IMR-90 (cell line): ENCODE measurements at regions not wholly inside any gene's neighbourhood (a gene's known extent, or its start where the extent isn't known, plus 50 kb on each side); places are given as distances from the start of the nearest gene placed in this dataset.
A peak's percentile ranks its signal among the peaks of the same experiment; 100 is the strongest.

ENCODE experiments used
- ATAC-seq: fragments of 200-7000 bp; cut with Tn5 transposase; 2 replicates; pipeline ENCODE4 v1.9.1; 2020; ENCODE audit warnings: low read depth, mild to moderate bottlenecking, moderate library complexity
- BruUV-seq: library from RNA; stranded (reverse); fragments of 400-500 nt; replicated peaks from 2 replicates; lab custom pipeline; 2021; lab: Mats Ljungman, UMichigan
- CTCF ChIA-PET: fragments of 300-600 bp; formaldehyde crosslinking; extraction: SDS; loops from one replicate; lab custom pipeline; 2021; ENCODE audit warnings: antibody characterized with exemption; lab: Yijun Ruan, JAX
- POLR2A ChIA-PET: fragments of 300-600 bp; sonication (Branson Sonifier 250); formaldehyde crosslinking; loops from one replicate; lab custom pipeline; 2022; ENCODE audit warnings: antibody characterized with exemption; ENCODE audit not compliant: unreplicated experiment; lab: Charles Lee
- DNase-seq: peaks from one replicate; pipeline ENCODE4 v3.0.0; 2013
- H2AFZ ChIP-seq: replicated peaks from 2 replicates; pipeline ENCODE3; 2013; ENCODE audit warnings: low read length, mild to moderate bottlenecking; ENCODE audit not compliant: poor library complexity
- H2AK5ac ChIP-seq: 2 replicates; pipeline ENCODE4 v1.6.1; 2013; ENCODE audit warnings: low read depth, low read length, inconsistent platforms
- H2AK9ac ChIP-seq: replicated peaks from 2 replicates; pipeline ENCODE3; 2013; ENCODE audit warnings: mild to moderate bottlenecking, low read depth, low read length, moderate library complexity; ENCODE audit not compliant: poor library complexity
- H2BK120ac ChIP-seq: 2 replicates; pipeline ENCODE4 v1.6.1; 2013; ENCODE audit warnings: low read depth, low read length, inconsistent platforms
- H2BK15ac ChIP-seq: 3 replicates; pipeline ENCODE4 v1.6.1; 2013; ENCODE audit warnings: low read depth, low read length, inconsistent platforms
- H2BK20ac ChIP-seq: 2 replicates; pipeline ENCODE4 v1.6.1; 2013; ENCODE audit warnings: low read depth, mild to moderate bottlenecking, inconsistent platforms, low read length, moderate library complexity
- H2BK5ac ChIP-seq: 2 replicates; pipeline ENCODE4 v1.6.1; 2013; ENCODE audit warnings: mild to moderate bottlenecking, low read depth, low read length, inconsistent platforms; ENCODE audit not compliant: poor library complexity, severe bottlenecking
- H3K14ac ChIP-seq: replicated peaks from 2 replicates; pipeline ENCODE4 v1.6.1; 2013; ENCODE audit warnings: low read depth, low read length, inconsistent platforms
- H3K18ac ChIP-seq: 2 replicates; pipeline ENCODE4 v1.6.1; 2013; ENCODE audit warnings: low read depth, low read length, control low read depth
- H3K23ac ChIP-seq: 2 replicates; pipeline ENCODE4 v1.6.1; 2013; ENCODE audit warnings: low read depth, low read length, inconsistent platforms
- H3K27ac ChIP-seq: 2 replicates; pipeline ENCODE4 v1.5.1; 2013; ENCODE audit warnings: mild to moderate bottlenecking, control low read depth, low read length; ENCODE audit not compliant: insufficient read depth
- H3K27me3 ChIP-seq: 2 replicates; pipeline ENCODE4 v1.6.1; 2013; ENCODE audit warnings: low read length; ENCODE audit not compliant: control insufficient read depth, insufficient read depth
- H3K36me3 ChIP-seq: 2 replicates; pipeline ENCODE4 v1.6.1; 2013; ENCODE audit warnings: low read length, mixed read lengths; ENCODE audit not compliant: control insufficient read depth, insufficient read depth
- H3K4ac ChIP-seq: 2 replicates; pipeline ENCODE4 v1.6.1; 2013; ENCODE audit warnings: low read depth, low read length, inconsistent platforms
- H3K4me1 ChIP-seq: 2 replicates; pipeline ENCODE4 v1.6.1; 2013; ENCODE audit warnings: low read length, mixed read lengths; ENCODE audit not compliant: control insufficient read depth, insufficient read depth
- H3K4me2 ChIP-seq: 2 replicates; pipeline ENCODE4 v1.6.1; 2013; ENCODE audit warnings: low read depth, mild to moderate bottlenecking, control low read depth, low read length, moderate library complexity
- H3K4me3 ChIP-seq: 2 replicates; pipeline ENCODE4 v1.5.1; 2013; ENCODE audit warnings: low read depth, mild to moderate bottlenecking, control low read depth, low read length, moderate library complexity; ENCODE audit not compliant: insufficient read depth
- H3K56ac ChIP-seq: 2 replicates; pipeline ENCODE4 v1.6.1; 2013; ENCODE audit warnings: low read length, inconsistent platforms; ENCODE audit not compliant: insufficient read depth; ENCODE audit errors: extremely low read depth
- H3K79me1 ChIP-seq, 2 experiments: 2 replicates each; pipeline ENCODE4 v1.6.1; 2013; ENCODE audit warnings: low read length in 2 of 2, inconsistent platforms in 1 of 2, low read depth in 1 of 2
- H3K9ac ChIP-seq: 2 replicates; pipeline ENCODE4 v1.6.1; 2013; ENCODE audit warnings: low read depth, low read length, control low read depth
- H3K9me1 ChIP-seq: 2 replicates; pipeline ENCODE4 v1.6.1; 2013; ENCODE audit warnings: low read length, inconsistent platforms; ENCODE audit not compliant: insufficient read depth
- H3K9me3 ChIP-seq: 2 replicates; pipeline ENCODE4 v1.6.1; 2013; ENCODE audit warnings: low read length; ENCODE audit not compliant: control insufficient read depth, insufficient read depth
- H4K20me1 ChIP-seq: 2 replicates; pipeline ENCODE4 v1.6.1; 2013; ENCODE audit warnings: low read length, inconsistent platforms; ENCODE audit not compliant: insufficient read depth
- H4K5ac ChIP-seq: 2 replicates; pipeline ENCODE4 v1.6.1; 2013; ENCODE audit warnings: mild to moderate bottlenecking, low read depth, low read length, control low read depth
- H4K8ac ChIP-seq, 2 experiments: 2 replicates each; pipeline ENCODE4 v1.6.1; 2013; ENCODE audit warnings: low read depth in 2 of 2, low read length in 2 of 2, control low read depth in 1 of 2, inconsistent platforms in 1 of 2
- H4K91ac ChIP-seq: 2 replicates; pipeline ENCODE4 v1.6.1; 2013; ENCODE audit warnings: low read depth, low read length, inconsistent platforms; ENCODE audit not compliant: insufficient read depth
- BHLHE40 ChIP-seq: fragments of 150-350 bp; IDR thresholded peaks from 2 replicates; pipeline ENCODE4 v1.6.1; 2016; ENCODE audit warnings: mild to moderate bottlenecking, low read depth, low read length
- CEBPB ChIP-seq: IDR thresholded peaks from 2 replicates; pipeline ENCODE4 v1.6.1; 2012; ENCODE audit warnings: low read depth, low read length, improper control_type of control experiment
- CHD1 ChIP-seq: IDR thresholded peaks from 2 replicates; pipeline ENCODE4 v1.6.1; 2012; ENCODE audit warnings: low read depth, low read length, improper control_type of control experiment
- FOS ChIP-seq: fragments of 150-350 bp; IDR thresholded peaks from 2 replicates; pipeline ENCODE4 v1.6.1; 2016; ENCODE audit warnings: low read depth, low read length
- MAFK ChIP-seq: IDR thresholded peaks from 2 replicates; pipeline ENCODE4 v1.6.1; 2012; ENCODE audit warnings: low read depth, low read length, improper control_type of control experiment
- MAZ ChIP-seq: IDR thresholded peaks from 2 replicates; pipeline ENCODE4 v1.6.1; 2012; ENCODE audit warnings: low read depth, mild to moderate bottlenecking, low read length, improper control_type of control experiment, moderate library complexity, borderline replicate concordance
- MXI1 ChIP-seq: IDR thresholded peaks from 2 replicates; pipeline ENCODE4 v1.6.1; 2012; ENCODE audit warnings: low read depth, mild to moderate bottlenecking, low read length, moderate library complexity, borderline replicate concordance
- NFE2L2 ChIP-seq: fragments of 150-350 bp; IDR thresholded peaks from 2 replicates; pipeline ENCODE4 v1.6.1; 2016; ENCODE audit warnings: low read depth, mild to moderate bottlenecking, low read length
- POLR2A ChIP-seq: IDR thresholded peaks from 2 replicates; pipeline ENCODE4 v1.6.1; 2012; ENCODE audit warnings: mild to moderate bottlenecking, low read depth, low read length
- RAD21 ChIP-seq: IDR thresholded peaks from 2 replicates; pipeline ENCODE4 v1.6.1; 2012; ENCODE audit warnings: low read length, improper control_type of control experiment
- RCOR1 ChIP-seq: IDR thresholded peaks from 2 replicates; pipeline ENCODE4 v1.6.1; 2012; ENCODE audit warnings: mild to moderate bottlenecking, low read length, improper control_type of control experiment; ENCODE audit not compliant: insufficient replicate concordance
- RFX5 ChIP-seq: IDR thresholded peaks from 2 replicates; pipeline ENCODE4 v1.8.0; 2012; ENCODE audit warnings: low read depth, mild to moderate bottlenecking, low read length, moderate library complexity
- SMC3 ChIP-seq: fragments of 150-350 bp; IDR thresholded peaks from 2 replicates; pipeline ENCODE4 v1.6.1; 2016; ENCODE audit warnings: low read depth, mild to moderate bottlenecking, antibody characterized with exemption, low read length, moderate library complexity
- WGBS, 2 experiments: methylation state at CpG; one replicate each; pipeline versions ENCODE4 v1.1.5 to v1.1.7; 2013; ENCODE audit warnings: missing lambda C conversion rate in 2 of 2; ENCODE audit not compliant: insufficient read length in 1 of 2; ENCODE audit errors: extremely low coverage in 2 of 2; 5-methylcytosine and 5-hydroxymethylcytosine counted together
- dilution Hi-C: fragments of 300-500 bp; cut with HindIII; formaldehyde crosslinking; loops from one replicate; pipeline ENCODE4 v1.14.3; 2018; ENCODE audit warnings: low sequenced_read_pairs; ENCODE audit not compliant: unreplicated experiment
- in situ Hi-C: fragments of 300-500 bp; cut with MboI; formaldehyde crosslinking; loops from 3 replicates; pipeline ENCODE4 v1.14.3; 2019; ENCODE audit warnings: low sequenced_read_pairs, inconsistent platforms, mixed read lengths
- intact Hi-C: fragments of 100-400 bp; cut with micrococcal nuclease; formaldehyde crosslinking; loops from 2 replicates; pipeline ENCODE4 v1.10.0; 2022
- TF ChIP-seq, protein P1 (sequence below): conservative IDR thresholded peaks from 2 replicates; pipeline ENCODE4 v1.5.1; 2012; ENCODE audit warnings: mild to moderate bottlenecking, low read depth, low read length, improper control_type of control experiment
- TF ChIP-seq, protein P2 (sequence below): fragments of 150-350 bp; IDR thresholded peaks from 2 replicates; pipeline ENCODE4 v1.6.1; 2016; ENCODE audit warnings: low read depth, mild to moderate bottlenecking, low read length, moderate library complexity, borderline replicate concordance
- TF ChIP-seq, protein P3 (sequence below): fragments of 150-350 bp; IDR thresholded peaks from 2 replicates; pipeline ENCODE4 v1.6.1; 2017; ENCODE audit warnings: mild to moderate bottlenecking, antibody characterized with exemption, low read length, low read depth

DNA sequence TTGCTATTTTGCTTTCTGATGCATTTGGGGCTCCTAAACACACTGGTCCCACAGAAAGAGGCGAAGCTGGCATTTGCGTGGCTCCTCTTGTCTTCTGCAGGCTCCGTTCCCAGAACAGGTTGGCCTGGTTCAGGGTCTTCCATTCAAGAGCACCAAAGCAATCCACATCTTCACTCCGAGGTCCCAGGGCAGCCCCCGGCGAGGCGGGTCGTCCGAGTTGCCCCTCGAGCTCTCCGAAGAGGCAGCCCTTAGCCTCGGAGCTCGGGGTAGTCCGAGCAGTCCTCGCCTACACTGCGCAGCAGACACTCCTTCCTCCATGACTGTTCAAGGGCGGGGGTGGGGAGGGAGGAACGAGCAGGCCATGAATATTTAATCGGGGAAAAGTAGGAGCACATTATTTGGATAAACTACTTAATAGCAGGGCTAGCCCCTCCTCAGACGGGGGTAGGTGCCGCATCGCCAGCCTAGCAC lies 321.3 kb downstream of the BLID start:
- no peak overlapping the region for H2BK20ac ChIP-seq
- H3K27ac ChIP-seq: no peak overlapping the region
- peaks cover 2% of the 10 kb centered on the region; the same call in 1 of the 2 replicates for H3K9me3 ChIP-seq
- no peak overlapping the region for H2BK5ac ChIP-seq
- in situ Hi-C loops: no loop called here
- no TSS peak for BruUV-seq
- H3K4me3 ChIP-seq: no peak overlapping the region
- TF ChIP-seq, protein P1, sequence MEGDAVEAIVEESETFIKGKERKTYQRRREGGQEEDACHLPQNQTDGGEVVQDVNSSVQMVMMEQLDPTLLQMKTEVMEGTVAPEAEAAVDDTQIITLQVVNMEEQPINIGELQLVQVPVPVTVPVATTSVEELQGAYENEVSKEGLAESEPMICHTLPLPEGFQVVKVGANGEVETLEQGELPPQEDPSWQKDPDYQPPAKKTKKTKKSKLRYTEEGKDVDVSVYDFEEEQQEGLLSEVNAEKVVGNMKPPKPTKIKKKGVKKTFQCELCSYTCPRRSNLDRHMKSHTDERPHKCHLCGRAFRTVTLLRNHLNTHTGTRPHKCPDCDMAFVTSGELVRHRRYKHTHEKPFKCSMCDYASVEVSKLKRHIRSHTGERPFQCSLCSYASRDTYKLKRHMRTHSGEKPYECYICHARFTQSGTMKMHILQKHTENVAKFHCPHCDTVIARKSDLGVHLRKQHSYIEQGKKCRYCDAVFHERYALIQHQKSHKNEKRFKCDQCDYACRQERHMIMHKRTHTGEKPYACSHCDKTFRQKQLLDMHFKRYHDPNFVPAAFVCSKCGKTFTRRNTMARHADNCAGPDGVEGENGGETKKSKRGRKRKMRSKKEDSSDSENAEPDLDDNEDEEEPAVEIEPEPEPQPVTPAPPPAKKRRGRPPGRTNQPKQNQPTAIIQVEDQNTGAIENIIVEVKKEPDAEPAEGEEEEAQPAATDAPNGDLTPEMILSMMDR: no peak
- TF ChIP-seq SMC3 (no peak), MXI1 (no peak), FOS (no peak), CHD1 (no peak), MAFK (no peak), NFE2L2 (no peak), POLR2A (no peak), RCOR1 (no peak), CEBPB (no peak), MAZ (no peak), RFX5 (no peak), BHLHE40 (no peak), RAD21 (no peak)
- TF ChIP-seq, protein P2, sequence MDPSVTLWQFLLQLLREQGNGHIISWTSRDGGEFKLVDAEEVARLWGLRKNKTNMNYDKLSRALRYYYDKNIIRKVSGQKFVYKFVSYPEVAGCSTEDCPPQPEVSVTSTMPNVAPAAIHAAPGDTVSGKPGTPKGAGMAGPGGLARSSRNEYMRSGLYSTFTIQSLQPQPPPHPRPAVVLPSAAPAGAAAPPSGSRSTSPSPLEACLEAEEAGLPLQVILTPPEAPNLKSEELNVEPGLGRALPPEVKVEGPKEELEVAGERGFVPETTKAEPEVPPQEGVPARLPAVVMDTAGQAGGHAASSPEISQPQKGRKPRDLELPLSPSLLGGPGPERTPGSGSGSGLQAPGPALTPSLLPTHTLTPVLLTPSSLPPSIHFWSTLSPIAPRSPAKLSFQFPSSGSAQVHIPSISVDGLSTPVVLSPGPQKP: no peak
- TF ChIP-seq, protein P3, sequence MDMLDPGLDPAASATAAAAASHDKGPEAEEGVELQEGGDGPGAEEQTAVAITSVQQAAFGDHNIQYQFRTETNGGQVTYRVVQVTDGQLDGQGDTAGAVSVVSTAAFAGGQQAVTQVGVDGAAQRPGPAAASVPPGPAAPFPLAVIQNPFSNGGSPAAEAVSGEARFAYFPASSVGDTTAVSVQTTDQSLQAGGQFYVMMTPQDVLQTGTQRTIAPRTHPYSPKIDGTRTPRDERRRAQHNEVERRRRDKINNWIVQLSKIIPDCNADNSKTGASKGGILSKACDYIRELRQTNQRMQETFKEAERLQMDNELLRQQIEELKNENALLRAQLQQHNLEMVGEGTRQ: no peak
- no peaks in the 10 kb centered on the region for H3K9me1 ChIP-seq
- no peak overlapping the region for H3K23ac ChIP-seq
- ChIA-PET CTCF (no interaction called here), POLR2A (no interaction called here)
- no peak overlapping the region for H2BK15ac ChIP-seq
- H4K20me1 ChIP-seq: no peaks in the 10 kb centered on the region
- WGBS, 2 experiments: 91% methylated on average over 6 of the region's 22 CpGs; no CpG with 5 or more reads in 1 of the 2 experiments
- H3K4ac ChIP-seq: no peak overlapping the region
- no peak for ATAC-seq
- no peak overlapping the region for H2BK120ac ChIP-seq
- no peak overlapping the region for H3K4me2 ChIP-seq
- H3K36me3 ChIP-seq: no peaks in the 10 kb centered on the region
- no peaks in the 10 kb centered on the region for H3K79me1 ChIP-seq
- H3K27me3 ChIP-seq: no peaks in the 10 kb centered on the region
- dilution Hi-C loops: no loop called here
- no peak overlapping the region for H4K91ac ChIP-seq
- H2AFZ ChIP-seq: no peak overlapping the region
- no peak overlapping the region for H4K8ac ChIP-seq
- intact Hi-C loops: no loop called here
- no peak overlapping the region for H3K14ac ChIP-seq
- H2AK9ac ChIP-seq: peak overlapping the region; percentile 30
- H3K4me1 ChIP-seq: no peaks in the 10 kb centered on the region
- H4K5ac ChIP-seq: no peak overlapping the region
- no peak overlapping the region for H3K18ac ChIP-seq
- H3K9ac ChIP-seq: no peak overlapping the region
- DNase-seq: no peak
- H2AK5ac ChIP-seq: no peak overlapping the region
- H3K56ac ChIP-seq: no peak overlapping the region
